DMS114 treated with DMSO at 0.1 percent for 48 hours (cell line): ENCODE measurements at regions not wholly inside any gene's neighbourhood (a gene's known extent, or its start where the extent isn't known, plus 50 kb on each side); places are given as distances from the start of the nearest gene placed in this dataset.
"Not testable (repeated sequence)": the region's sequence is repeated elsewhere in the genome, so short reads cannot be mapped to it uniquely, and the experiment has no call there.

Experiments
- DNase-seq: peaks from one replicate; lab custom pipeline; 2025; ENCODE audit not compliant: unreplicated experiment; lab: John Stamatoyannopoulos, UW

- DNase-seq, result no peak
Observed at GRCh38 chr6:8645212-8645611, 209.9 kb upstream of the SLC35B3 start.

- DNase-seq, result no peak
Observed at GRCh38 chr6:8644306-8644705, 209.0 kb upstream of the SLC35B3 start.

GRCh38 chr6:8642854-8643253 is 207.5 kb upstream of the SLC35B3 start:
- no peak for DNase-seq

GRCh38 chr6:8642131-8642530 is 206.8 kb upstream of the SLC35B3 start:
- DNase-seq, result no peak

GRCh38 chr6:8639928-8640649 is 204.7 kb upstream of the SLC35B3 start:
- DNase-seq, result no peak

GRCh38 chr6:8637896-8638597 is 202.7 kb upstream of the SLC35B3 start:
- no peak for DNase-seq

GRCh38 chr6:8633762-8634161 is 198.4 kb upstream of the SLC35B3 start:
- no peak for DNase-seq

- DNase-seq, result no peak
Observed at GRCh38 chr6:8628736-8629135, 193.4 kb upstream of the SLC35B3 start.

GRCh38 chr6:8628063-8628462 is 192.7 kb upstream of the SLC35B3 start:
- DNase-seq, result no peak

- no peak for DNase-seq
Observed at GRCh38 chr6:8627085-8627861, 191.9 kb upstream of the SLC35B3 start.

- DNase-seq, result no peak
Observed at GRCh38 chr6:8624665-8625064, 189.3 kb upstream of the SLC35B3 start.

- DNase-seq, result no peak
Observed at GRCh38 chr6:8623441-8623840, 188.1 kb upstream of the SLC35B3 start.

GRCh38 chr6:8619853-8620252 is 184.5 kb upstream of the SLC35B3 start:
- no peak for DNase-seq

GRCh38 chr6:8619408-8619807 is 184.1 kb upstream of the SLC35B3 start:
- not testable (repeated sequence) for DNase-seq

GRCh38 chr6:8608737-8609136 is 173.4 kb upstream of the SLC35B3 start:
- DNase-seq, result no peak

- DNase-seq, result no peak
Observed at GRCh38 chr6:8589941-8590729, 154.8 kb upstream of the SLC35B3 start.

- DNase-seq, result no peak
Observed at GRCh38 chr6:8588176-8588575, 152.8 kb upstream of the SLC35B3 start.

GRCh38 chr6:8583291-8583690 is 147.9 kb upstream of the SLC35B3 start:
- DNase-seq, result no peak

GRCh38 chr6:8579372-8579771 is 144.0 kb upstream of the SLC35B3 start:
- no peak for DNase-seq

- no peak for DNase-seq
Observed at GRCh38 chr6:8578006-8578405, 142.7 kb upstream of the SLC35B3 start.
